ENCODE measurements at regions not wholly inside any gene's neighbourhood (a gene's known extent, or its start where the extent isn't known, plus 50 kb on each side); places are given as distances from the start of the nearest gene placed in this dataset.
"Not testable (repeated sequence)": the region's sequence is repeated elsewhere in the genome, so short reads cannot be mapped to it uniquely, and the experiment has no call there.

DNA sequence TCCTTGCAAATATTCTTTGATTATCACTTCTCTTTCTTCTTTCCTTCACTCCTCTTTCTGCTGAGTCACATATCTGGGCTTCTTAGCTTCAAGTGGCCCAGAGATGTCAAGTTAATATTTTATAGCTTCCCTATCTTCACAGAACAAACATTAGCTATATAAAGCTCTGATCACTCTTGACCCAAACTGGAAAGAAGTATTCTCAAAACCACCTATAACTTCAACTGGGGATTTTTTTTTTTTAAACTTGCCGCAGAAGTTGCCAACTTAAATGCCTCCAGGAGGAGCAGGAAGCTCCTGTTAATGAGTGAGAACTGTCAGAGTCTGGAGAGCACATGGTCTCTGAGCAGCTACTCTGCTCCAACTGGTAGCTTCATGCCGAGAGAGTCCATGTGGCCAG is 233.3 kb upstream of the EDNRA start:
- Histone ChIP-seq H3K27ac (no peak overlapping the region), H3K9me2 (replicated peaks; ENCODE audit: insufficient read depth) (no peaks in the 10 kb centered on the region), H2AFZ (no peak overlapping the region), H4K20me1 (ENCODE audit: insufficient read depth, poor library complexity, severe bottlenecking) (no peaks in the 10 kb centered on the region), H3K4me3 (no peak overlapping the region), H3K27me3 (no peaks in the 10 kb centered on the region), H3K4me2 (no peak overlapping the region), H3K36me3 (replicated peaks; ENCODE audit: insufficient read depth, low read depth) (no peaks in the 10 kb centered on the region), H3K9me3 (ENCODE audit: low read depth) (no peaks in the 10 kb centered on the region), H3K4me1 (ENCODE audit: insufficient read depth) (no peaks in the 10 kb centered on the region), H3K79me2 (no peaks in the 10 kb centered on the region)
- 39% methylated on average over 2 of the region's 2 CpGs for WGBS (ENCODE audit: low lambda C conversion rate, missing lambda C conversion rate)
- DNase-seq (ENCODE audit: low spot score), result peak; percentile 8
- TF ChIP-seq, protein P1, sequence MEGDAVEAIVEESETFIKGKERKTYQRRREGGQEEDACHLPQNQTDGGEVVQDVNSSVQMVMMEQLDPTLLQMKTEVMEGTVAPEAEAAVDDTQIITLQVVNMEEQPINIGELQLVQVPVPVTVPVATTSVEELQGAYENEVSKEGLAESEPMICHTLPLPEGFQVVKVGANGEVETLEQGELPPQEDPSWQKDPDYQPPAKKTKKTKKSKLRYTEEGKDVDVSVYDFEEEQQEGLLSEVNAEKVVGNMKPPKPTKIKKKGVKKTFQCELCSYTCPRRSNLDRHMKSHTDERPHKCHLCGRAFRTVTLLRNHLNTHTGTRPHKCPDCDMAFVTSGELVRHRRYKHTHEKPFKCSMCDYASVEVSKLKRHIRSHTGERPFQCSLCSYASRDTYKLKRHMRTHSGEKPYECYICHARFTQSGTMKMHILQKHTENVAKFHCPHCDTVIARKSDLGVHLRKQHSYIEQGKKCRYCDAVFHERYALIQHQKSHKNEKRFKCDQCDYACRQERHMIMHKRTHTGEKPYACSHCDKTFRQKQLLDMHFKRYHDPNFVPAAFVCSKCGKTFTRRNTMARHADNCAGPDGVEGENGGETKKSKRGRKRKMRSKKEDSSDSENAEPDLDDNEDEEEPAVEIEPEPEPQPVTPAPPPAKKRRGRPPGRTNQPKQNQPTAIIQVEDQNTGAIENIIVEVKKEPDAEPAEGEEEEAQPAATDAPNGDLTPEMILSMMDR (IDR thresholded peaks at IDR 0.05; ENCODE audit: poor library complexity), result no peak
- TF ChIP-seq EZH2phosphoT487 (IDR thresholded peaks at IDR 0.05; ENCODE audit: low read depth, severe bottlenecking, unreplicated experiment) (no peak), EZH2 (IDR thresholded peaks at IDR 0.05; ENCODE audit: borderline replicate concordance) (no peak)

GRCh38 chr4:147250062-147250461 is 230.8 kb upstream of the EDNRA start:
- DNase-seq (ENCODE audit: low spot score), result no peak
- no peaks in the 10 kb centered on the region for H4K20me1 ChIP-seq (ENCODE audit: insufficient read depth, poor library complexity, severe bottlenecking)
- H3K4me1 ChIP-seq (ENCODE audit: insufficient read depth), result no peaks in the 10 kb centered on the region
- no peaks in the 10 kb centered on the region for H3K79me2 ChIP-seq
- no peak for TF ChIP-seq EZH2 (IDR thresholded peaks at IDR 0.05; ENCODE audit: borderline replicate concordance)
- TF ChIP-seq, protein P1 (IDR thresholded peaks at IDR 0.05; ENCODE audit: poor library complexity), result no peak
- no peak for TF ChIP-seq EZH2phosphoT487 (IDR thresholded peaks at IDR 0.05; ENCODE audit: low read depth, severe bottlenecking, unreplicated experiment)
- H3K36me3 ChIP-seq (replicated peaks; ENCODE audit: insufficient read depth, low read depth), result no peaks in the 10 kb centered on the region
- H3K4me3 ChIP-seq, result no peak overlapping the region
- no peaks in the 10 kb centered on the region for H3K9me3 ChIP-seq (ENCODE audit: low read depth)
- no peak overlapping the region for H2AFZ ChIP-seq
- no peak overlapping the region for H3K4me2 ChIP-seq
- no peak overlapping the region for H3K27ac ChIP-seq
- H3K27me3 ChIP-seq, result no peaks in the 10 kb centered on the region
- no peaks in the 10 kb centered on the region for H3K9me2 ChIP-seq (replicated peaks; ENCODE audit: insufficient read depth)

- not testable (repeated sequence) for H3K27ac ChIP-seq; H3K9me2 ChIP-seq (replicated peaks; ENCODE audit: insufficient read depth); H4K20me1 ChIP-seq (ENCODE audit: insufficient read depth, poor library complexity, severe bottlenecking); H3K4me3 ChIP-seq; H3K27me3 ChIP-seq; H3K4me2 ChIP-seq; H3K9me3 ChIP-seq (ENCODE audit: low read depth); DNase-seq (ENCODE audit: low spot score); H3K79me2 ChIP-seq; H2AFZ ChIP-seq; H3K4me1 ChIP-seq (ENCODE audit: insufficient read depth); H3K36me3 ChIP-seq (replicated peaks; ENCODE audit: insufficient read depth, low read depth)
- 89% methylated on average over 11 of the region's 11 CpGs for WGBS (ENCODE audit: low lambda C conversion rate, missing lambda C conversion rate)
Observed at GRCh38 chr4:147255268-147255667, 225.6 kb upstream of the EDNRA start.

DNA sequence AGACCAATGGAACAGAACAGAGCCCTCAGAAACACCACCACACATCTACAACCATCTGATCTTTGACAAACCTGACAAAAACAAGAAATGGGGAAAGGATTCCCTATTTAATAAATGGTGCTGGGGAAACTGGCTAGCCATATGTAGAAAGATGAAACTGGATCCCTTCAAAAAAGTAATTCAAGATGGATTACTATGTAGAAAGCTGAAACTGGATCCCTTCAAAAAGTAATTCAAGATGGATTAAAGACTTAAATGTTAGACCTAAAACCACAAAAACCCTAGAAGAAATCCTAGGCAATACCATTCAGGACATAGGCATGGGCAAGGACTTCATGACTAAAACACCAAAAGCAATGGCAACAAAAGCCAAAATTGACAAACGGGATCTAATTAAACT is 221.6 kb upstream of the EDNRA start:
- not testable (repeated sequence) for H2AFZ ChIP-seq; DNase-seq (ENCODE audit: low spot score); H3K4me2 ChIP-seq; H4K20me1 ChIP-seq (ENCODE audit: insufficient read depth, poor library complexity, severe bottlenecking); H3K4me3 ChIP-seq; H3K9me3 ChIP-seq (ENCODE audit: low read depth); H3K9me2 ChIP-seq (replicated peaks; ENCODE audit: insufficient read depth); H3K27ac ChIP-seq; H3K36me3 ChIP-seq (replicated peaks; ENCODE audit: insufficient read depth, low read depth); H3K4me1 ChIP-seq (ENCODE audit: insufficient read depth); H3K27me3 ChIP-seq; H3K79me2 ChIP-seq
- WGBS (ENCODE audit: low lambda C conversion rate, missing lambda C conversion rate), result 82% methylated on average over 1 of the region's 1 CpG
